B cell (primary cell): ENCODE measurements at regions not wholly inside any gene's neighbourhood (a gene's known extent, or its start where the extent isn't known, plus 50 kb on each side); places are given as distances from the start of the nearest gene placed in this dataset.

ENCODE experiments used
- ATAC-seq: fragments of 200-7000 bp; cut with Tn5 transposase; one replicate; pipeline ENCODE4 v1.10.0; 2021; ENCODE audit warnings: low read depth, mild to moderate bottlenecking, moderate number of reproducible peaks, moderate library complexity
- CTCF ChIA-PET: fragments of 350-600 bp; sonication (Branson Sonifier 250); formaldehyde crosslinking; loops from one replicate; lab custom pipeline; 2021; ENCODE audit warnings: antibody characterized with exemption, inconsistent platforms; lab: Charles Lee
- POLR2A ChIA-PET: fragments of 350-600 bp; sonication (Branson Sonifier 250); formaldehyde crosslinking; loops from one replicate; lab custom pipeline; 2021; ENCODE audit warnings: antibody characterized with exemption; lab: Charles Lee
- DNase-seq: peaks from one replicate; pipeline ENCODE4 v3.0.0; 2013
- H2AFZ ChIP-seq: 2 replicates; pipeline ENCODE4 v1.6.1; 2012; ENCODE audit warnings: mild to moderate bottlenecking, low read depth, low read length; ENCODE audit not compliant: insufficient read depth, poor library complexity, severe bottlenecking
- H3K27ac ChIP-seq, 2 donors: 1 replicate in 1 of 2; 2 replicates in 1 of 2; pipeline ENCODE4 v1.5.1; 2012 to 2013; ENCODE audit warnings: low read length in 2 of 2, mild to moderate bottlenecking in 2 of 2, moderate library complexity in 1 of 2
- H3K27me3 ChIP-seq, 4 experiments: fragments of 200-600 bp in 1 of 4; sonication (generic) in 1 of 4; replicated peaks in 1 of 4; 1 replicate in 2 of 4; 2 replicates in 2 of 4; pipeline versions ENCODE4 v1.6.1 to v1.7.0; 2013 to 2016; ENCODE audit warnings: low read length in 3 of 4, mild to moderate bottlenecking in 2 of 4, mixed read lengths in 1 of 4, moderate library complexity in 1 of 4; ENCODE audit not compliant: insufficient read depth in 4 of 4, control insufficient read depth in 3 of 4; ENCODE audit errors: control extremely low read depth in 1 of 4
- H3K36me3 ChIP-seq, 2 experiments: replicated peaks in 1 of 2; 1 replicate in 1 of 2; 2 replicates in 1 of 2; pipeline versions ENCODE4 v1.6.1 to v1.7.1; 2013; ENCODE audit warnings: low read length in 1 of 2; ENCODE audit not compliant: insufficient read depth in 2 of 2, control insufficient read depth in 1 of 2; ENCODE audit errors: control extremely low read depth in 1 of 2, extremely low read depth in 1 of 2
- H3K4me1 ChIP-seq, 2 donors: fragments of 200-600 bp in 1 of 2; sonication (generic) in 1 of 2; 1 replicate in 1 of 2; 2 replicates in 1 of 2; pipeline versions ENCODE4 v1.5.1 to v1.6.1; 2013 to 2017; ENCODE audit warnings: low read length in 2 of 2; ENCODE audit not compliant: control insufficient read depth in 2 of 2, insufficient read depth in 2 of 2
- H3K4me2 ChIP-seq: replicated peaks from 2 replicates; pipeline ENCODE3; 2012; ENCODE audit warnings: mild to moderate bottlenecking, low read depth, low read length; ENCODE audit not compliant: poor library complexity, severe bottlenecking
- H3K4me3 ChIP-seq, 5 experiments: fragments of 200-600 bp in 1 of 5; sonication (generic) in 1 of 5; 1 replicate in 3 of 5; 2 replicates in 2 of 5; pipeline versions ENCODE4 v1.5.1 to v1.7.0; 2011 to 2016; ENCODE audit warnings: low read length in 4 of 5, mild to moderate bottlenecking in 4 of 5, low read depth in 2 of 5, control low read depth in 1 of 5, moderate library complexity in 1 of 5; ENCODE audit not compliant: insufficient read depth in 1 of 5; ENCODE audit errors: control extremely low read depth in 1 of 5, extremely low read depth in 1 of 5
- H3K79me2 ChIP-seq: fragments of 200-600 bp; sonication (generic); one replicate; pipeline ENCODE4 v1.6.0; 2016; ENCODE audit warnings: low read length; ENCODE audit not compliant: control insufficient read depth, insufficient read depth
- H3K9ac ChIP-seq: fragments of 200-600 bp; sonication (generic); 2 replicates; pipeline ENCODE4 v1.6.1; 2017; ENCODE audit warnings: mild to moderate bottlenecking, low read length, moderate library complexity
- H3K9me3 ChIP-seq, 3 donors: one replicate each; pipeline versions ENCODE4 v1.6.1 to v1.7.1; 2013; ENCODE audit warnings: low read length in 2 of 3; ENCODE audit not compliant: control insufficient read depth in 2 of 3, insufficient read depth in 1 of 3; ENCODE audit errors: control extremely low read depth in 1 of 3
- H4K20me1 ChIP-seq: 2 replicates; pipeline ENCODE4 v1.6.0; 2012; ENCODE audit warnings: mild to moderate bottlenecking, low read length; ENCODE audit not compliant: insufficient read depth, control insufficient read depth, poor library complexity, severe bottlenecking
- H3K27ac Mint-ChIP-seq: one replicate; pipeline ENCODE4 v1.8.0; 2021; ENCODE audit warnings: mixed read lengths
- H3K27me3 Mint-ChIP-seq: one replicate; pipeline ENCODE4 v1.8.0; 2021; ENCODE audit warnings: mixed read lengths
- H3K4me1 Mint-ChIP-seq: one replicate; pipeline ENCODE4 v1.8.0; 2021; ENCODE audit warnings: mixed read lengths
- H3K4me3 Mint-ChIP-seq: one replicate; pipeline ENCODE4 v1.8.0; 2021; ENCODE audit warnings: mixed read lengths
- H3K9me3 Mint-ChIP-seq: one replicate; pipeline ENCODE4 v1.8.0; 2022; ENCODE audit warnings: mixed read lengths; ENCODE audit not compliant: insufficient read depth
- EZH2 ChIP-seq: IDR thresholded peaks from 2 replicates; pipeline ENCODE4 v1.6.1; 2012; ENCODE audit warnings: borderline replicate concordance, low read depth, mild to moderate bottlenecking, moderate library complexity, low read length; ENCODE audit not compliant: insufficient read depth, poor library complexity, severe bottlenecking
- WGBS: methylation state at CpG from one replicate; pipeline ENCODE4 v1.1.5; 2013; ENCODE audit warnings: missing lambda C conversion rate; ENCODE audit not compliant: insufficient coverage; 5-methylcytosine and 5-hydroxymethylcytosine counted together
- intact Hi-C: fragments of 100-400 bp; cut with micrococcal nuclease; formaldehyde crosslinking; loops from one replicate; pipeline ENCODE4 v1.10.0; 2022
- TF ChIP-seq, protein P1 (sequence below): fragments of 200-600 bp; IDR thresholded peaks from one replicate; pipeline ENCODE4 v1.8.0; 2022; ENCODE audit warnings: antibody characterized with exemption, mild to moderate bottlenecking

DNA sequence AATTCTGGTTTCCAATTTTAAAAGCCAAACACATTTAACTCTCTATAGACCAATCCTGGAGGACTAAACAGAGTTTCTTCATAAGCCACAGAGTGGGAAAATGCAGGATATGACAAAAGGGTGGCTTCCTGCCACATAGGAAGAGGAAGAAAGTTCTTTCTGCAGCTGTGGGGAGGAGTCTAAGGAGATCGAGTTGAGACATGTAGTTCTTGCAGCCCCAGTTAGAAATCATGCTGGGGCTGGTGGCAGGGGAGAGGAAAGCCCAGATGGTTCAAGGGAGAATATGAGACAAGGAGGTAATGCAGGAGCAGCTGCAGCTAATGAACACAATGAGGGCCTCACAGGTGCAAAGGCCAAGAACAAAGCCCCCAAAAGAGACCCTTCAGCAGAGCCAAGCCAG is 85.0 kb upstream of the ARID2 start:
- H3K36me3 ChIP-seq, result no peaks in the 10 kb centered on the region
- Mint-ChIP-seq H3K27me3 (peaks cover 19% of the 10 kb centered on the region), H3K9me3 (no peaks in the 10 kb centered on the region), H3K27ac (no peak overlapping the region), H3K4me3 (no peak overlapping the region), H3K4me1 (peaks cover 7% of the 10 kb centered on the region)
- ATAC-seq, result no peak
- DNase-seq, result no peak
- H3K4me3 ChIP-seq, result peak overlapping the region in 1 of 5 experiments; percentile 10
- POLR2A ChIA-PET, result no interaction called here
- H3K27ac ChIP-seq, result no peak overlapping the region
- no peaks in the 10 kb centered on the region for H3K9me3 ChIP-seq
- H3K27me3 ChIP-seq, result no peaks in the 10 kb centered on the region
- intact Hi-C loops, result no loop called here
- H3K9ac ChIP-seq, result no peak overlapping the region
- peaks cover 5% of the 10 kb centered on the region in 2 donors for H3K4me1 ChIP-seq
- peak overlapping the region; percentile 4 for H3K4me2 ChIP-seq
- CTCF ChIA-PET, result no interaction called here
- 0% methylated on average over 1 of the region's 1 CpG for WGBS
- peak overlapping the region; percentile 47 for H2AFZ ChIP-seq
- TF ChIP-seq EZH2, result no peak
- TF ChIP-seq, protein P1, sequence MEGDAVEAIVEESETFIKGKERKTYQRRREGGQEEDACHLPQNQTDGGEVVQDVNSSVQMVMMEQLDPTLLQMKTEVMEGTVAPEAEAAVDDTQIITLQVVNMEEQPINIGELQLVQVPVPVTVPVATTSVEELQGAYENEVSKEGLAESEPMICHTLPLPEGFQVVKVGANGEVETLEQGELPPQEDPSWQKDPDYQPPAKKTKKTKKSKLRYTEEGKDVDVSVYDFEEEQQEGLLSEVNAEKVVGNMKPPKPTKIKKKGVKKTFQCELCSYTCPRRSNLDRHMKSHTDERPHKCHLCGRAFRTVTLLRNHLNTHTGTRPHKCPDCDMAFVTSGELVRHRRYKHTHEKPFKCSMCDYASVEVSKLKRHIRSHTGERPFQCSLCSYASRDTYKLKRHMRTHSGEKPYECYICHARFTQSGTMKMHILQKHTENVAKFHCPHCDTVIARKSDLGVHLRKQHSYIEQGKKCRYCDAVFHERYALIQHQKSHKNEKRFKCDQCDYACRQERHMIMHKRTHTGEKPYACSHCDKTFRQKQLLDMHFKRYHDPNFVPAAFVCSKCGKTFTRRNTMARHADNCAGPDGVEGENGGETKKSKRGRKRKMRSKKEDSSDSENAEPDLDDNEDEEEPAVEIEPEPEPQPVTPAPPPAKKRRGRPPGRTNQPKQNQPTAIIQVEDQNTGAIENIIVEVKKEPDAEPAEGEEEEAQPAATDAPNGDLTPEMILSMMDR, result no peak
- H4K20me1 ChIP-seq, result no peaks in the 10 kb centered on the region
- no peaks in the 10 kb centered on the region for H3K79me2 ChIP-seq

DNA sequence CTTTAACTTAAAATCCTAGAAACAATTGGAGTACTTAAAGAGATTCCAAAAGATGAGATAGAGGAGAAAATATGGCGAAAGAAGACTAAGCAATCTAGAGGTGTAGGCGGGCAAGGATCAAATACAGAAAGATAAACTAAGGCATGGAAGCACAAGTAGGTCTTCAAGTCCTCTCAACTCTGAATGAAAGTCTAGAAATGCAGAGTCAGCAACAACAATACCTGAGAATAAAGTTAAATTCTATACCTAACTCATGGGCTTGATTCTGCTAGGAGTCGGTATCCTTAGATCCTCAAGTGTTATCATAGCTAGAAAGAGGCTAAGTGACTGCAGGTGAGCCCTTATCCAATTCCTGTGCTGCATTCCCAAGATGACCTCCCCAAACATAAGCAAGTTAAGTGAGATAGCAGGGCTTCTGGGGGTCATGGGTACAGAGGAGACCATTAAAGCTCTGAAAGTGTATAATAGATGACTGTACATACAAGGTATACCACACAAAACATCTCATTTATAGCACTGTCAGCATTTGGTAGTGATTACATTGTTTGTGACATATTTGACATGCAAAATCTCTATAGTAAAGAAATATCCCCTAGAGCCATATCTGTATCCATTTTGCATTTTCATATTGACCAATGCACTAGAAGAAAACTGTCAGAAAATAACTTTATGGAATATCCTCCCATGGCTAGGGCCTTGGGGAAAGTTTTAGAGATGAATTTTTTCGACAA is 82.5 kb upstream of the ARID2 start:
- Mint-ChIP-seq H3K27me3 (peaks cover 25% of the 10 kb centered on the region), H3K9me3 (no peaks in the 10 kb centered on the region), H3K4me3 (no peak overlapping the region), H3K27ac (no peak overlapping the region), H3K4me1 (peaks cover 7% of the 10 kb centered on the region)
- Histone ChIP-seq H3K9me3 (no peaks in the 10 kb centered on the region), H3K27me3 (peaks cover 0 to 5% (median 0%) of the 10 kb centered on the region in 4 experiments), H3K9ac (no peak overlapping the region), H3K79me2 (no peaks in the 10 kb centered on the region), H3K36me3 (no peaks in the 10 kb centered on the region), H3K4me2 (no peak overlapping the region), H3K4me3 (no peak overlapping the region), H2AFZ (no peak overlapping the region), H3K4me1 (peaks cover 5% of the 10 kb centered on the region in 2 donors), H3K27ac (no peak overlapping the region), H4K20me1 (no peaks in the 10 kb centered on the region)
- ATAC-seq (no peak), DNase-seq (no peak)
- 100% methylated on average over 2 of the region's 4 CpGs for WGBS
- intact Hi-C loops, result no loop called here
- ChIA-PET CTCF (no interaction called here), POLR2A (no interaction called here)
- TF ChIP-seq EZH2, result no peak
- TF ChIP-seq, protein P1, result no peak
